Fibroblast of peridontal ligament (primary cell): ENCODE measurements at regions not wholly inside any gene's neighbourhood (a gene's known extent, or its start where the extent isn't known, plus 50 kb on each side); places are given as distances from the start of the nearest gene placed in this dataset.
"Not testable (repeated sequence)": the region's sequence is repeated elsewhere in the genome, so short reads cannot be mapped to it uniquely, and the experiment has no call there.

ENCODE experiments used
- DNase-seq: peaks from one replicate; pipeline ENCODE4 v3.0.0-alpha.2; 2010; ENCODE audit errors: extremely low read depth

GRCh38 chr5:176747670-176748072 is 62.7 kb upstream of the UNC5A start:
- DNase-seq: no peak

- DNase-seq: no peak
These were observed 62.0 kb upstream of the UNC5A start for GRCh38 chr5:176748073-176748966.

GRCh38 chr5:176748967-176749935 is 61.1 kb upstream of the UNC5A start:
- no peak for DNase-seq

- DNase-seq: no peak
These were observed 60.2 kb upstream of the UNC5A start for GRCh38 chr5:176750144-176750543.

GRCh38 chr5:176754376-176754973 is 55.9 kb upstream of the UNC5A start:
- no peak for DNase-seq

GRCh38 chr5:176755593-176755992 is 54.8 kb upstream of the UNC5A start:
- not testable (repeated sequence) for DNase-seq

- DNase-seq: not testable (repeated sequence)
These were observed 52.8 kb upstream of the UNC5A start for GRCh38 chr5:176757569-176757968.
